GM12878 (cell line): ENCODE measurements at regions not wholly inside any gene's neighbourhood (a gene's known extent, or its start where the extent isn't known, plus 50 kb on each side); places are given as distances from the start of the nearest gene placed in this dataset.

ENCODE experiments used
- ATAC-seq: fragments of 200-7000 bp; cut with Tn5 transposase; 3 replicates; pipeline ENCODE4 v1.9.1; 2020; ENCODE audit warnings: mild to moderate bottlenecking, moderate library complexity
- BruUV-seq: library from RNA; stranded (reverse); fragments of 400-500 nt; replicated peaks from 2 replicates; lab custom pipeline; 2021; lab: Mats Ljungman, UMichigan
- CTCF ChIA-PET: fragments of 300-600 bp; sonication (Branson Sonifier 250); formaldehyde crosslinking; extraction: SDS; loops from one replicate; lab custom pipeline; 2021; ENCODE audit warnings: inconsistent platforms; lab: Yijun Ruan, JAX
- POLR2A ChIA-PET: fragments of 350-600 bp; formaldehyde crosslinking; extraction: SDS; loops from one replicate; lab custom pipeline; 2021; ENCODE audit warnings: inconsistent platforms; lab: Charles Lee
- RAD21 ChIA-PET: fragments of 300-600 bp; sonication (Branson Sonifier 250); formaldehyde crosslinking; loops from one replicate; lab custom pipeline; 2023; ENCODE audit warnings: antibody characterized with exemption; ENCODE audit not compliant: unreplicated experiment; lab: Charles Lee
- SMC1A ChIA-PET: fragments of 300-600 bp; sonication (Branson Sonifier 250); formaldehyde crosslinking; loops from one replicate; lab custom pipeline; 2023; ENCODE audit not compliant: unreplicated experiment, uncharacterized antibody; lab: Charles Lee
- DNase-seq: peaks from one replicate; pipeline ENCODE4 v3.0.0-alpha.2; 2011; ENCODE audit warnings: low read depth, low spot score
- FAIRE-seq: peaks from 3 replicates; lab custom pipeline; 2011; peaks lifted over from hg19 to GRCh38; lab: Jason Lieb, UNC
- H2AFZ ChIP-seq: 2 replicates; pipeline ENCODE4 v1.6.0; 2011; ENCODE audit warnings: low read depth, low read length, control low read depth; ENCODE audit not compliant: control insufficient read depth
- H3K27ac ChIP-seq: 2 replicates; pipeline ENCODE4 v1.5.1; 2011; ENCODE audit warnings: control low read depth; ENCODE audit not compliant: control insufficient read depth, insufficient read depth
- H3K27me3 ChIP-seq, 2 experiments: replicated peaks in 1 of 2; 2 replicates each; pipeline versions ENCODE4 v1.6.0 to v1.6.1; 2011; ENCODE audit warnings: low read length in 1 of 2; ENCODE audit not compliant: control insufficient read depth in 2 of 2, insufficient read depth in 2 of 2
- H3K36me3 ChIP-seq, 2 experiments: 2 replicates each; pipeline ENCODE4 v1.5.1; 2011; ENCODE audit warnings: low read length in 1 of 2; ENCODE audit not compliant: control insufficient read depth in 2 of 2, insufficient read depth in 2 of 2
- H3K4me1 ChIP-seq: 2 replicates; pipeline ENCODE4 v1.6.1; 2011; ENCODE audit warnings: mild to moderate bottlenecking, low read length, moderate library complexity, mixed read lengths; ENCODE audit not compliant: control insufficient read depth, insufficient read depth
- H3K4me2 ChIP-seq: 2 replicates; pipeline ENCODE4 v1.6.0; 2011; ENCODE audit warnings: control low read depth; ENCODE audit not compliant: control insufficient read depth, insufficient read depth
- H3K4me3 ChIP-seq: fragments of 200-600 bp; sonication (generic); 2 replicates; pipeline ENCODE4 v1.5.1; 2016
- H3K79me2 ChIP-seq: 2 replicates; pipeline ENCODE4 v1.6.0; 2011; ENCODE audit warnings: low read length; ENCODE audit not compliant: control insufficient read depth, insufficient read depth
- H3K9ac ChIP-seq: 2 replicates; pipeline ENCODE4 v1.8.0; 2011; ENCODE audit warnings: low read length, control low read depth, mixed read lengths; ENCODE audit not compliant: control insufficient read depth, insufficient read depth
- H3K9me3 ChIP-seq: replicated peaks from 3 replicates; pipeline ENCODE4 v1.5.1; 2011; ENCODE audit warnings: mild to moderate bottlenecking, low read length; ENCODE audit not compliant: control insufficient read depth, insufficient read depth
- H4K20me1 ChIP-seq: 2 replicates; pipeline ENCODE4 v1.6.0; 2011; ENCODE audit not compliant: control insufficient read depth, insufficient read depth
- BCL11A ChIP-seq: IDR thresholded peaks from 2 replicates; pipeline ENCODE4 v1.6.1; 2011; ENCODE audit warnings: low read depth, low read length
- BMI1 ChIP-seq: fragments of 450-650 bp; IDR thresholded peaks from 2 replicates; pipeline ENCODE4 v1.6.1; 2016; ENCODE audit warnings: mild to moderate bottlenecking, moderate library complexity, borderline replicate concordance
- CBX5 ChIP-seq: sonication (generic); IDR thresholded peaks from 2 replicates; pipeline ENCODE4 v1.6.1; 2016; ENCODE audit warnings: low read depth, moderate library complexity, mild to moderate bottlenecking, inconsistent platforms
- CREM ChIP-seq: IDR thresholded peaks from 2 replicates; pipeline ENCODE4 v1.6.1; 2014; ENCODE audit warnings: antibody characterized with exemption, low read depth
- EP300 ChIP-seq, 2 experiments: fragments of 150-350 bp in 1 of 2; IDR thresholded peaks; 2 replicates each; pipeline ENCODE4 v1.6.1; 2011 to 2012; ENCODE audit warnings: low read depth in 2 of 2, low read length in 2 of 2, borderline replicate concordance in 1 of 2, improper control_type of control experiment in 1 of 2, inconsistent platforms in 1 of 2; ENCODE audit not compliant: control insufficient read depth in 1 of 2
- ETV6 ChIP-seq, 2 experiments: fragments of 450-650 bp in 1 of 2; IDR thresholded peaks in 1 of 2; conservative IDR thresholded peaks in 1 of 2; 2 replicates each; pipeline ENCODE4 v1.6.1; 2014; ENCODE audit warnings: antibody characterized with exemption in 1 of 2, borderline replicate concordance in 1 of 2, low read depth in 1 of 2, mild to moderate bottlenecking in 1 of 2, moderate library complexity in 1 of 2
- FOXK2 ChIP-seq: fragments of 450-650 bp; IDR thresholded peaks from 2 replicates; pipeline ENCODE4 v1.6.1; 2017; ENCODE audit warnings: mild to moderate bottlenecking, moderate library complexity
- GATAD2B ChIP-seq: fragments of 450-650 bp; conservative IDR thresholded peaks from 2 replicates; pipeline ENCODE4 v1.6.1; 2017; ENCODE audit warnings: low read depth, mild to moderate bottlenecking, moderate library complexity
- MXI1 ChIP-seq: fragments of 150-350 bp; IDR thresholded peaks from 2 replicates; pipeline ENCODE4 v1.6.1; 2011; ENCODE audit warnings: low read depth, mild to moderate bottlenecking, inconsistent platforms, low read length, improper control_type of control experiment
- NFYB ChIP-seq: IDR thresholded peaks from 2 replicates; pipeline ENCODE4 v1.6.1; 2011; ENCODE audit warnings: low read depth, mild to moderate bottlenecking, low read length, improper control_type of control experiment, moderate library complexity; ENCODE audit not compliant: insufficient read depth
- POLR2AphosphoS2 ChIP-seq: IDR thresholded peaks from 2 replicates; pipeline ENCODE4 v1.6.1; 2011; ENCODE audit warnings: low read depth, mild to moderate bottlenecking, low read length, improper control_type of control experiment, moderate library complexity
- SIX5 ChIP-seq: IDR thresholded peaks from 2 replicates; pipeline ENCODE4 v1.6.1; 2011; ENCODE audit warnings: mild to moderate bottlenecking, low read depth, low read length, moderate library complexity; ENCODE audit not compliant: severe bottlenecking
- TCF12 ChIP-seq: IDR thresholded peaks from 2 replicates; pipeline ENCODE4 v1.6.1; 2011; ENCODE audit warnings: low read depth, mild to moderate bottlenecking, low read length
- TCF7 ChIP-seq: IDR thresholded peaks from 2 replicates; pipeline ENCODE4 v1.6.1; 2014; ENCODE audit warnings: antibody characterized with exemption, borderline replicate concordance
- YBX1 ChIP-seq: fragments of 450-650 bp; IDR thresholded peaks from 2 replicates; pipeline ENCODE4 v1.6.1; 2016; ENCODE audit warnings: antibody characterized with exemption
- ZNF207 ChIP-seq: fragments of 450-650 bp; IDR thresholded peaks from 2 replicates; pipeline ENCODE4 v1.6.1; 2014; ENCODE audit warnings: antibody characterized with exemption, mild to moderate bottlenecking, borderline replicate concordance
- WGBS: methylation state at CpG from one replicate; pipeline ENCODE4 v1.1.6; 2016; ENCODE audit warnings: low lambda C conversion rate; ENCODE audit not compliant: insufficient replicate concordance, insufficient coverage; ENCODE audit errors: missing lambda C conversion rate; 5-methylcytosine and 5-hydroxymethylcytosine counted together
- in situ Hi-C: fragments of 300-500 bp; cut with MboI; formaldehyde crosslinking; loops from 9 replicates; pipeline ENCODE4 v1.14.3; 2018; ENCODE audit warnings: mixed read lengths
- intact Hi-C: fragments of 100-400 bp; cut with micrococcal nuclease; formaldehyde crosslinking; loops from one replicate; pipeline ENCODE4 v1.14.2; 2022; ENCODE audit not compliant: unreplicated experiment
- TF ChIP-seq, protein P1 (sequence below): fragments of 450-650 bp; IDR thresholded peaks from 2 replicates; pipeline ENCODE4 v1.6.1; 2017; ENCODE audit warnings: mild to moderate bottlenecking, low read depth, inconsistent platforms; ENCODE audit not compliant: poor library complexity, severe bottlenecking

DNA sequence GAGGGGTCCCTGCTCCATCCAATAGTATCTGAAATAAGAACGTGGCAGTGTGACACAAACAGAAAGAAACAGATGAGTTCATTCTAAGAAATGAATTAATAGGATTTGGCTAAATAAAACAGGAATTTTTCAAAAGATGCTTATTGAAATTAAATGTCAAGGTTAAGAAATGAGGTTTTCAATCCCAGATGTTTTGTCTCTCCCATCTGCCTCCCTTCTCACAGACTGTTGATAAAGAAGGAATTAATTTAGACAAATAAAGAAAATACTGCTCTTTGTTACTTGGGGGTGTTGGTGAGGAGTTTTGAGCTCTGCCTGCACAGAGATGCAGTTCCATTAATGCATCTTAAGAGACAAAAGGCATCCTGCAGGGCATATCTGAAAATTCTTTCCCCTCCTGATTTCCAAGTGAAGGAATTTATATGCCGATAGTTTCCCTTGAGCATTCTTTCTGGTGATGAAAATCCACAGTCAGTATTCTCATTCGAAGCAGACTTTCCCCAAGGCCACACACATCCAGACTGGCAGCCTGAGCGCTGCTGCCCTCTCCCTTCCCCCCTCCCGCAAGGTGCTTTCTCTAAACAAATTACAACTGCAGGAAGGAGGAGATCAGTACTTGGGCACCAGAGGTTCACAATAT lies 385.4 kb upstream of the RND3 start:
- H3K4me1 ChIP-seq, result no peaks in the 10 kb centered on the region
- no peak for ATAC-seq
- no peaks in the 10 kb centered on the region for H3K79me2 ChIP-seq
- H3K9ac ChIP-seq, result no peak overlapping the region
- H3K36me3 ChIP-seq, result no peaks in the 10 kb centered on the region
- H3K4me3 ChIP-seq, result no peak overlapping the region
- no TSS peak for BruUV-seq
- 30% methylated on average over 5 of the region's 5 CpGs for WGBS
- DNase-seq, result no peak
- in situ Hi-C loops, result no loop called here
- POLR2A ChIA-PET, result no interaction called here
- no peaks in the 10 kb centered on the region for H3K27me3 ChIP-seq
- TF ChIP-seq BMI1, result no peak
- no peak for TF ChIP-seq EP300 (IDR thresholded peaks at IDR 0.05; ENCODE audit: borderline replicate concordance in 1 of 2, control insufficient read depth in 1 of 2, low read depth in 2 of 2, low read length in 2 of 2)
- TF ChIP-seq GATAD2B, result no peak
- no peak for TF ChIP-seq MXI1
- no peak for TF ChIP-seq SIX5
- TF ChIP-seq NFYB, result no peak
- TF ChIP-seq POLR2AphosphoS2, result no peak
- no peak for TF ChIP-seq ETV6 (conservative IDR thresholded peaks at IDR 0.05 in 1 of 2, IDR thresholded peaks at IDR 0.05 in 1 of 2; ENCODE audit: borderline replicate concordance in 1 of 2, low read depth in 1 of 2)
- no peak for TF ChIP-seq CBX5
- no peak for TF ChIP-seq YBX1
- no peak for TF ChIP-seq FOXK2
- TF ChIP-seq, protein P1, sequence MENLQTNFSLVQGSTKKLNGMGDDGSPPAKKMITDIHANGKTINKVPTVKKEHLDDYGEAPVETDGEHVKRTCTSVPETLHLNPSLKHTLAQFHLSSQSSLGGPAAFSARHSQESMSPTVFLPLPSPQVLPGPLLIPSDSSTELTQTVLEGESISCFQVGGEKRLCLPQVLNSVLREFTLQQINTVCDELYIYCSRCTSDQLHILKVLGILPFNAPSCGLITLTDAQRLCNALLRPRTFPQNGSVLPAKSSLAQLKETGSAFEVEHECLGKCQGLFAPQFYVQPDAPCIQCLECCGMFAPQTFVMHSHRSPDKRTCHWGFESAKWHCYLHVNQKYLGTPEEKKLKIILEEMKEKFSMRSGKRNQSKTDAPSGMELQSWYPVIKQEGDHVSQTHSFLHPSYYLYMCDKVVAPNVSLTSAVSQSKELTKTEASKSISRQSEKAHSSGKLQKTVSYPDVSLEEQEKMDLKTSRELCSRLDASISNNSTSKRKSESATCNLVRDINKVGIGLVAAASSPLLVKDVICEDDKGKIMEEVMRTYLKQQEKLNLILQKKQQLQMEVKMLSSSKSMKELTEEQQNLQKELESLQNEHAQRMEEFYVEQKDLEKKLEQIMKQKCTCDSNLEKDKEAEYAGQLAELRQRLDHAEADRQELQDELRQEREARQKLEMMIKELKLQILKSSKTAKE, result no peak
- TF ChIP-seq CREM, result no peak
- no peak for TF ChIP-seq BCL11A
- TF ChIP-seq TCF12, result no peak
- TF ChIP-seq ZNF207, result no peak
- TF ChIP-seq TCF7, result no peak
- H4K20me1 ChIP-seq, result no peaks in the 10 kb centered on the region
- RAD21 ChIA-PET, result no interaction called here
- SMC1A ChIA-PET, result no interaction called here
- FAIRE-seq, result no peak
- CTCF ChIA-PET, result no interaction called here
- no peaks in the 10 kb centered on the region for H3K9me3 ChIP-seq
- H2AFZ ChIP-seq, result no peak overlapping the region
- intact Hi-C loops, result no loop called here
- H3K4me2 ChIP-seq, result no peak overlapping the region
- no peak overlapping the region for H3K27ac ChIP-seq
